Ascending aorta (tissue), 2 donors: ENCODE measurements at regions not wholly inside any gene's neighbourhood (a gene's known extent, or its start where the extent isn't known, plus 50 kb on each side); places are given as distances from the start of the nearest gene placed in this dataset.

Experiments
- DNase-seq, 2 donors: peaks; one replicate each; pipeline ENCODE4 v3.0.0-alpha.2; 2019; ENCODE audit warnings: low spot score in 2 of 2
- H3K27ac ChIP-seq, 2 donors: fragments of 200-600 bp; sonication (generic); one replicate each; pipeline ENCODE4 v1.5.1; 2016 to 2017; ENCODE audit warnings: mild to moderate bottlenecking in 1 of 2
- H3K27me3 ChIP-seq: fragments of 200-600 bp; sonication (generic); one replicate; pipeline ENCODE4 v1.5.1; 2017
- H3K36me3 ChIP-seq, 2 donors: fragments of 200-600 bp; sonication (generic); one replicate each; pipeline ENCODE4 v1.5.1; 2016
- H3K4me1 ChIP-seq, 2 donors: fragments of 200-600 bp; sonication (generic); one replicate each; pipeline ENCODE4 v1.5.1; 2016 to 2017; ENCODE audit warnings: mild to moderate bottlenecking in 1 of 2
- H3K4me3 ChIP-seq, 2 donors: fragments of 200-600 bp; sonication (generic); one replicate each; pipeline ENCODE4 v1.5.1; 2016 to 2017; ENCODE audit warnings: mild to moderate bottlenecking in 1 of 2
- H3K9me3 ChIP-seq, 2 donors: fragments of 200-600 bp; sonication (generic); one replicate each; pipeline ENCODE4 v1.5.1; 2016
- intact Hi-C: fragments of 100-400 bp; cut with DNase I; formaldehyde crosslinking; loops from one replicate; pipeline ENCODE4 v1.15.1; 2023
- TF ChIP-seq, protein P1 (sequence below), 3 experiments: fragments of 200-600 bp in 2 of 3; fragments of 450-650 bp in 1 of 3; sonication (generic) in 2 of 3; IDR thresholded peaks; one replicate each; pipeline ENCODE4 v1.5.1; 2016 to 2019; ENCODE audit warnings: antibody characterized with exemption in 3 of 3, mild to moderate bottlenecking in 1 of 3, moderate library complexity in 1 of 3

DNA sequence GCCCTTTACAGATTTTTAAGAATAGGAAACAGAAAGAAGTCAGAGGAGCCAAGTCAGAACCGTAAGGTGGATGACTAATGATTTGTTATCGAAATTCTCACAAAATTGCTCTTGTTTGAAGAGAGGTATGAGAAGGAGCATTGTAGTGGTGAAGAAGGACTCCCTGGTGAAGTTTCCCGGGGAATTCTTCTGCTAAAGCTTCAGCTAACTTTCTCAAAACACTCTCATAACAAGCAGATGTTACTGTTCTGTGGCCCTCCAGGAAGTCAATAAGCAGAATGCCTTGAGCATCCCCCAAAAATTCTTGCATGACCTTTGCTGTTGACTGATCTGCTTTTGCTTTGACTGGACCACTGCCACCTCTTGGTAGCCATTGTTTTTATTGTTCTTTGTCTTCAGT lies 152.9 kb downstream of the HGF start:
- peaks cover 0 to 4% of the 10 kb centered on the region in 2 donors for H3K4me1 ChIP-seq
- no peak overlapping the region for H3K27ac ChIP-seq
- H3K9me3 ChIP-seq = no peaks in the 10 kb centered on the region
- H3K27me3 ChIP-seq = no peaks in the 10 kb centered on the region
- no peak for DNase-seq
- no peak overlapping the region for H3K4me3 ChIP-seq
- TF ChIP-seq, protein P1, sequence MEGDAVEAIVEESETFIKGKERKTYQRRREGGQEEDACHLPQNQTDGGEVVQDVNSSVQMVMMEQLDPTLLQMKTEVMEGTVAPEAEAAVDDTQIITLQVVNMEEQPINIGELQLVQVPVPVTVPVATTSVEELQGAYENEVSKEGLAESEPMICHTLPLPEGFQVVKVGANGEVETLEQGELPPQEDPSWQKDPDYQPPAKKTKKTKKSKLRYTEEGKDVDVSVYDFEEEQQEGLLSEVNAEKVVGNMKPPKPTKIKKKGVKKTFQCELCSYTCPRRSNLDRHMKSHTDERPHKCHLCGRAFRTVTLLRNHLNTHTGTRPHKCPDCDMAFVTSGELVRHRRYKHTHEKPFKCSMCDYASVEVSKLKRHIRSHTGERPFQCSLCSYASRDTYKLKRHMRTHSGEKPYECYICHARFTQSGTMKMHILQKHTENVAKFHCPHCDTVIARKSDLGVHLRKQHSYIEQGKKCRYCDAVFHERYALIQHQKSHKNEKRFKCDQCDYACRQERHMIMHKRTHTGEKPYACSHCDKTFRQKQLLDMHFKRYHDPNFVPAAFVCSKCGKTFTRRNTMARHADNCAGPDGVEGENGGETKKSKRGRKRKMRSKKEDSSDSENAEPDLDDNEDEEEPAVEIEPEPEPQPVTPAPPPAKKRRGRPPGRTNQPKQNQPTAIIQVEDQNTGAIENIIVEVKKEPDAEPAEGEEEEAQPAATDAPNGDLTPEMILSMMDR (IDR thresholded peaks at IDR 0.05) = no peak
- H3K36me3 ChIP-seq = no peaks in the 10 kb centered on the region
- intact Hi-C loops = loop anchor here (5.0 kb wide), 1 partner anchor 70 kb away; no protein-coding TSS in a partner anchor

DNA sequence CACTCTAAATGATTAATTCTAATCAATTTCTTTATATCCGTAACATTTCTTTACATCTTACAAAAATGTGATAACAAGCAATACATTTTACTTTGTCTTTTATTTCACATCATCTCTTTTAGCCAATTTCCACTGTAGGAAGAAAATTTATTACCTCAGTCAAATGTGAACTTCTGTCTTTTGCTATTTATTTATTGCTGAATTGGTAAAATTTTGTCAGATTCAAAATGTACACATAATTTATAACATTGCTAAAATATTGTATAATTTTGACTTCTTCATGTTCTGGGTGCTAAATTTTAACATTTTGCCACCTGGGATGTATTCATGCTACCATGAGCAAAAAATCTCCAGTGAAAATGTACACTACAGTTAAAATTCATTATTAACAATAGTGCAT lies 158.0 kb downstream of the HGF start:
- no peaks in the 10 kb centered on the region for H3K9me3 ChIP-seq
- H3K4me3 ChIP-seq = no peak overlapping the region
- intact Hi-C loops = no loop called here
- H3K4me1 ChIP-seq = no peaks in the 10 kb centered on the region
- H3K27me3 ChIP-seq = no peaks in the 10 kb centered on the region
- H3K27ac ChIP-seq = no peak overlapping the region
- TF ChIP-seq, protein P1 (IDR thresholded peaks at IDR 0.05) = no peak
- no peaks in the 10 kb centered on the region for H3K36me3 ChIP-seq
- no peak for DNase-seq

- intact Hi-C loops = no loop called here
- TF ChIP-seq, protein P1 (IDR thresholded peaks at IDR 0.05) = no peak
- Histone ChIP-seq H3K4me3 (no peak overlapping the region), H3K36me3 (no peaks in the 10 kb centered on the region), H3K9me3 (no peaks in the 10 kb centered on the region), H3K4me1 (no peaks in the 10 kb centered on the region), H3K27ac (no peak overlapping the region), H3K27me3 (no peaks in the 10 kb centered on the region)
- DNase-seq = no peak
Observed at GRCh38 chr7:81611040-81611439, 158.8 kb downstream of the HGF start.

DNA sequence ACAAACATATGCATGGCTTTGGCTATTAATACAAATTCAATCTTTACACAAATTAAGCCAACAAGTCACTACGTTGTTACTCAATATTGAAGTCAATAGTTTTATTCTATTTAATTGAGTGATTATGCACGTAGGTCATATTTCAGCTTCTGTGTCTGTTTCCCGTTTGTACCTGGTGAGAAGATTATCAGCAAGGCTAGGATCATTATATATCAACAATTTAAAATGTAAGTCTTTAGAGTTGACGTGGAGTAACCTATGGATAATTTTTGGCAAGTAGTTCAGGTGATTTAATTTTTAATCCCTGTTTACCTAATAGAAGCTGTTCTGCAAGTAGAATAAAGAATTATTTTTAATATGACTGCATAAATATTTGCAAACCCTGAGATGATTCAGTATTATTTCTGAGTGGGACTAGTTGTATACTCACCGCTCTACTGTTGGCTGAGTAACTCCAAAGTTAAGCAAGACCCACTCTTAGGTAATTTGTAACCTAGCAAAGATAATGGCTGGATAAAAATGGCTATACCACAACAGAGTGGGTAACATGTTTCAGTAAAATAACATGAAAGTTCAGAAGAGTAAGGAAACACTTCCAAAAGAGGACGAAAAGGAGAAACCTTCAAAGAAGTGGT lies 161.0 kb downstream of the HGF start:
- H3K36me3 ChIP-seq = no peaks in the 10 kb centered on the region
- no peak overlapping the region for H3K4me3 ChIP-seq
- no peaks in the 10 kb centered on the region for H3K9me3 ChIP-seq
- no peaks in the 10 kb centered on the region for H3K27me3 ChIP-seq
- DNase-seq = no peak
- TF ChIP-seq, protein P1 (IDR thresholded peaks at IDR 0.05) = no peak
- no peaks in the 10 kb centered on the region for H3K4me1 ChIP-seq
- no peak overlapping the region for H3K27ac ChIP-seq
- intact Hi-C loops = no loop called here

GRCh38 chr7:81607987-81608386 lies 161.9 kb downstream of the HGF start:
- TF ChIP-seq, protein P1 (IDR thresholded peaks at IDR 0.05) = no peak
- H3K9me3 ChIP-seq = no peaks in the 10 kb centered on the region
- DNase-seq = no peak
- no peaks in the 10 kb centered on the region for H3K4me1 ChIP-seq
- H3K27ac ChIP-seq = no peak overlapping the region
- intact Hi-C loops = no loop called here
- no peaks in the 10 kb centered on the region for H3K36me3 ChIP-seq
- H3K27me3 ChIP-seq = no peaks in the 10 kb centered on the region
- H3K4me3 ChIP-seq = no peak overlapping the region
